Vagina (tissue), 2 donors: ENCODE measurements at regions not wholly inside any gene's neighbourhood (a gene's known extent, or its start where the extent isn't known, plus 50 kb on each side); places are given as distances from the start of the nearest gene placed in this dataset.

Experiments
- CTCF ChIP-seq, 3 experiments: fragments of 450-650 bp in 2 of 3; fragments of 200-600 bp in 1 of 3; sonication (generic) in 1 of 3; IDR thresholded peaks; one replicate each; pipeline ENCODE4 v1.5.1; 2017 to 2019; ENCODE audit warnings: antibody characterized with exemption in 3 of 3, mild to moderate bottlenecking in 2 of 3, moderate library complexity in 2 of 3
- POLR2A ChIP-seq, 2 donors: fragments of 450-650 bp; IDR thresholded peaks; one replicate each; pipeline ENCODE4 v1.6.1; 2017; ENCODE audit warnings: antibody characterized with exemption in 2 of 2, mild to moderate bottlenecking in 2 of 2, moderate library complexity in 2 of 2

DNA sequence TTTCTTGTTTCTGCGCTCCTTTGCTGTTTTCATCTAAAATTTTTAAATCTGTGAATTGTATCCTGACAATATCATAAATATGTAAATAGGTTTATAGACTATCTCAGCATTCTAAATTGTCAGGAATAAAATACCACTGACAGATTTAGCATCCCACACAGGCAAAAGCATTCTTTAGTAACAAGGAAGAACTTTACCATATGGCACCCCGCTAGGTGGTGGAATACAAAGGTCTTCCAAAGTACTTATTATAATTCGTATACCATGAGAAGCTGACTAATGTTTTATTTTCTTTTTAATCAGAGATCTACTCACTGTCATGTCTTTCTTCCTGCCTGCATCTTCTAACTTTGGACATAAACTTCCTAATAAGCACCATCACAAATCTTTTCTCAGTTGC lies 328.8 kb upstream of the NOVA1 start:
- TF ChIP-seq POLR2A (IDR thresholded peaks at IDR 0.05), result no peak
- no peak for TF ChIP-seq CTCF (IDR thresholded peaks at IDR 0.05)
